SK-N-SH treated with all-trans-retinoic acid at 6 μM for 48 hours (cell line): ENCODE measurements at regions not wholly inside any gene's neighbourhood (a gene's known extent, or its start where the extent isn't known, plus 50 kb on each side); places are given as distances from the start of the nearest gene placed in this dataset.

Source experiments
- ATAC-seq: fragments of 200-7000 bp; cut with Tn5 transposase; 3 replicates; pipeline ENCODE4 v1.9.1; 2020; ENCODE audit warnings: mild to moderate bottlenecking, moderate library complexity
- ARNTL ChIP-seq: fragments of 450-650 bp; formaldehyde crosslinking; IDR thresholded peaks from 2 replicates; pipeline ENCODE4 v1.5.0; 2020; ENCODE audit warnings: low read depth, mild to moderate bottlenecking, moderate library complexity, borderline replicate concordance
- BACH2 ChIP-seq: fragments of 250-450 bp; sonication (Bioruptor Pico); IDR thresholded peaks from 2 replicates; pipeline ENCODE4 v1.9.0; 2021; ENCODE audit warnings: mild to moderate bottlenecking, borderline replicate concordance
- CSDC2 ChIP-seq: fragments of 250-450 bp; sonication (Bioruptor Pico); IDR thresholded peaks from 2 replicates; pipeline ENCODE4 v1.5.0; 2020; ENCODE audit warnings: mild to moderate bottlenecking, moderate library complexity
- ESRRG ChIP-seq: fragments of 250-450 bp; sonication (Bioruptor Pico); IDR thresholded peaks from 2 replicates; pipeline ENCODE4 v1.6.1; 2021; ENCODE audit warnings: mild to moderate bottlenecking
- ISL1 ChIP-seq: fragments of 250-450 bp; sonication (Bioruptor Pico); IDR thresholded peaks from 2 replicates; pipeline ENCODE4 v2.1.2; 2022; ENCODE audit warnings: mild to moderate bottlenecking, moderate library complexity
- OSR1 ChIP-seq: fragments of 250-450 bp; sonication (Bioruptor Pico); IDR thresholded peaks from 2 replicates; pipeline ENCODE4 v1.8.0; 2022; ENCODE audit warnings: moderate library complexity, mild to moderate bottlenecking, inconsistent platforms
- RARB ChIP-seq: fragments of 250-450 bp; sonication (Bioruptor Pico); IDR thresholded peaks from 2 replicates; pipeline ENCODE4 v1.8.0; 2021; ENCODE audit warnings: mild to moderate bottlenecking, moderate library complexity
- SNAI2 ChIP-seq: fragments of 250-450 bp; sonication (Bioruptor Pico); IDR thresholded peaks from 2 replicates; pipeline ENCODE4 v1.5.0; 2020; ENCODE audit warnings: mild to moderate bottlenecking, moderate library complexity
- TCF4 ChIP-seq: fragments of 250-450 bp; sonication (Bioruptor Pico); IDR thresholded peaks from 2 replicates; pipeline ENCODE4 v1.8.0; 2021; ENCODE audit warnings: mild to moderate bottlenecking, moderate library complexity, borderline replicate concordance
- TOX ChIP-seq: fragments of 250-450 bp; sonication (Bioruptor Pico); IDR thresholded peaks from 2 replicates; pipeline ENCODE4 v1.8.0; 2021; ENCODE audit warnings: mild to moderate bottlenecking, moderate library complexity, borderline replicate concordance
- ZC3H10 ChIP-seq: fragments of 250-450 bp; sonication (Bioruptor Pico); IDR thresholded peaks from 2 replicates; pipeline ENCODE4 v1.5.1; 2021; ENCODE audit warnings: mild to moderate bottlenecking, moderate library complexity
- ZFP30 ChIP-seq: fragments of 450-650 bp; formaldehyde crosslinking; IDR thresholded peaks from 2 replicates; pipeline ENCODE4 v1.5.0; 2022; ENCODE audit warnings: mild to moderate bottlenecking, moderate library complexity
- ZNF565 ChIP-seq: fragments of 450-650 bp; formaldehyde crosslinking; conservative IDR thresholded peaks from 2 replicates; pipeline ENCODE4 v1.5.0; 2020; ENCODE audit warnings: low read depth, mild to moderate bottlenecking, moderate library complexity
- ZNF70 ChIP-seq: fragments of 450-650 bp; formaldehyde crosslinking; IDR thresholded peaks from 2 replicates; pipeline ENCODE4 v1.5.0; 2020; ENCODE audit warnings: mild to moderate bottlenecking, moderate library complexity
- ZNF8 ChIP-seq: fragments of 450-650 bp; formaldehyde crosslinking; IDR thresholded peaks from 2 replicates; pipeline ENCODE4 v1.5.0; 2020; ENCODE audit warnings: mild to moderate bottlenecking, moderate library complexity
- TF ChIP-seq, protein P1 (sequence below): fragments of 250-450 bp; sonication (Bioruptor Pico); IDR thresholded peaks from 2 replicates; pipeline ENCODE4 v1.8.0; 2021; ENCODE audit warnings: low read depth, mild to moderate bottlenecking, moderate library complexity, borderline replicate concordance
- TF ChIP-seq, protein P2 (sequence below): fragments of 250-450 bp; sonication (Bioruptor Pico); IDR thresholded peaks from 2 replicates; pipeline ENCODE4 v1.5.0; 2020; ENCODE audit warnings: mild to moderate bottlenecking, moderate library complexity
- TF ChIP-seq, protein P3 (sequence below): fragments of 250-450 bp; sonication (Bioruptor Pico); IDR thresholded peaks from 2 replicates; pipeline ENCODE4 v1.5.1; 2020; ENCODE audit warnings: low read depth, mild to moderate bottlenecking, moderate library complexity
- TF ChIP-seq, protein P4 (sequence below): fragments of 250-450 bp; sonication (Bioruptor Pico); IDR thresholded peaks from 2 replicates; pipeline ENCODE4 v1.8.0; 2020; ENCODE audit warnings: mild to moderate bottlenecking, moderate library complexity, borderline replicate concordance
- TF ChIP-seq, protein P5 (sequence below): fragments of 250-450 bp; sonication (Bioruptor Pico); IDR thresholded peaks from 2 replicates; pipeline ENCODE4 v1.5.1; 2021; ENCODE audit warnings: mild to moderate bottlenecking, moderate library complexity

DNA sequence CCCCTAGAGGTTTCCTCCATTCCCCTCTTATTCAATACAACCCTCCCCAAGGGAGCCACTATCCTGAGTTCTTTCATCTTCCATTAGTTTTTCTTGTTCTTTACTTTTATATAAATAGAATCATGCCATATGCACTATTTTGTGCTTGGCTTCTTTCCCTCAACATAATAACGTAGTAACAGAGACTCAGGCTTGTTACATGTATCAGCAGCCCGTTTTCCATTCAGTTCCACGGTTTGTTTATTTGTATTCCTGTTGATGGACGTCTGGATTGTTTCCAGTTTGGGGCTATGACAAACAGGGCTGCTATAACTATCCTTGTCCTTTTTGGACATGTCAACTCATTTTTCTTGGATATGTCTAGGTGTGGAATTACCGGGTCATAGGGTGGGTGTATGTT is 264.4 kb upstream of the MKI67 start:
- ATAC-seq = no peak
- TF ChIP-seq ZNF70 = no peak
- TF ChIP-seq, all 23 proteins: peak for 0

DNA sequence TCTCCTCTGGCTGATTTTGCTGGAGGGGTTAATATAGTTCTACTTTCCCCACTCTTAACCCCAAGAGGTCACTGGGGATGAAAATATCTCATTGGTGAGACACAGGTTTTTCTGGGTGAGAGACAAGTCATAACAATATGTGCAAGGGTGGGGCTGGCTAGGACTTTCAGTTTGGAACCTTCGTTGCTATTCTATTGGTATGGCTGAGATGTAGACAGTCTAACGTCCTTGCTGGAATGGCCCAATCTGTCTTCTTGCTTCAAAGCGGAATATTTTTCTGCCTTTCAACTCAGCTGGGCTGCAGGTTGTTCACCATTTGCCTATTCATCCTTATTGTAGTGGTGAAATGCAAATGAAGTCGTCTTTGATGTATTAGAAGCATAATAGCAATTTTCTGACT is 267.3 kb upstream of the MKI67 start:
- ATAC-seq = no peak

DNA sequence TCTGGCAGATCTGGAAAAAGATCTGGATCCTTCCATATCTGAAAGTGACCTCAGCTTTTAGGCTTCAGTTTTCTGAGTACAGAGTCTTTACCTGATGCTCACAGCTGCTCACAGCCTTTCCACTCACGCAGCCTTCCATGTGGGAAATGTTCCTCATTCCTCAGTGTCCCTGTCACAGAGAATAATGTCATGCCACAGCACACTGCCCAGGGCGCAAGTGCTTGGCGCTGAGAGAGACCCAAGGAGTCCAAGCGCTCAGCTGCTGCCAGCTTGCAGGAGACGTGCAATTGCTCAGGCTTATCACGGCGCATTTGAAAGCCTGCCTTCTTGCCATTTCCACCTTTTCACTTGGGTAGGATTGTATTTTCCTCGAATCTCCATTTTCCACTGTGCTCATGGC is 271.9 kb upstream of the MKI67 start:
- ATAC-seq = no peak
- TF ChIP-seq, protein P1, sequence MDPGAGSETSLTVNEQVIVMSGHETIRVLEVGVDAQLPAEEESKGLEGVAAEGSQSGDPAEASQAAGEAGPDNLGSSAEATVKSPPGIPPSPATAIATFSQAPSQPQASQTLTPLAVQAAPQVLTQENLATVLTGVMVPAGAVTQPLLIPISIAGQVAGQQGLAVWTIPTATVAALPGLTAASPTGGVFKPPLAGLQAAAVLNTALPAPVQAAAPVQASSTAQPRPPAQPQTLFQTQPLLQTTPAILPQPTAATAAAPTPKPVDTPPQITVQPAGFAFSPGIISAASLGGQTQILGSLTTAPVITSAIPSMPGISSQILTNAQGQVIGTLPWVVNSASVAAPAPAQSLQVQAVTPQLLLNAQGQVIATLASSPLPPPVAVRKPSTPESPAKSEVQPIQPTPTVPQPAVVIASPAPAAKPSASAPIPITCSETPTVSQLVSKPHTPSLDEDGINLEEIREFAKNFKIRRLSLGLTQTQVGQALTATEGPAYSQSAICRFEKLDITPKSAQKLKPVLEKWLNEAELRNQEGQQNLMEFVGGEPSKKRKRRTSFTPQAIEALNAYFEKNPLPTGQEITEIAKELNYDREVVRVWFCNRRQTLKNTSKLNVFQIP = no peak
- TF ChIP-seq TCF4 (CRISPR knock-in tag) (no peak), CSDC2 (CRISPR knock-in tag) (no peak), ISL1 (CRISPR knock-in tag) (no peak), RARB (CRISPR knock-in tag) (no peak), ZNF565 (CRISPR knock-in tag) (no peak)
- TF ChIP-seq, protein P2, sequence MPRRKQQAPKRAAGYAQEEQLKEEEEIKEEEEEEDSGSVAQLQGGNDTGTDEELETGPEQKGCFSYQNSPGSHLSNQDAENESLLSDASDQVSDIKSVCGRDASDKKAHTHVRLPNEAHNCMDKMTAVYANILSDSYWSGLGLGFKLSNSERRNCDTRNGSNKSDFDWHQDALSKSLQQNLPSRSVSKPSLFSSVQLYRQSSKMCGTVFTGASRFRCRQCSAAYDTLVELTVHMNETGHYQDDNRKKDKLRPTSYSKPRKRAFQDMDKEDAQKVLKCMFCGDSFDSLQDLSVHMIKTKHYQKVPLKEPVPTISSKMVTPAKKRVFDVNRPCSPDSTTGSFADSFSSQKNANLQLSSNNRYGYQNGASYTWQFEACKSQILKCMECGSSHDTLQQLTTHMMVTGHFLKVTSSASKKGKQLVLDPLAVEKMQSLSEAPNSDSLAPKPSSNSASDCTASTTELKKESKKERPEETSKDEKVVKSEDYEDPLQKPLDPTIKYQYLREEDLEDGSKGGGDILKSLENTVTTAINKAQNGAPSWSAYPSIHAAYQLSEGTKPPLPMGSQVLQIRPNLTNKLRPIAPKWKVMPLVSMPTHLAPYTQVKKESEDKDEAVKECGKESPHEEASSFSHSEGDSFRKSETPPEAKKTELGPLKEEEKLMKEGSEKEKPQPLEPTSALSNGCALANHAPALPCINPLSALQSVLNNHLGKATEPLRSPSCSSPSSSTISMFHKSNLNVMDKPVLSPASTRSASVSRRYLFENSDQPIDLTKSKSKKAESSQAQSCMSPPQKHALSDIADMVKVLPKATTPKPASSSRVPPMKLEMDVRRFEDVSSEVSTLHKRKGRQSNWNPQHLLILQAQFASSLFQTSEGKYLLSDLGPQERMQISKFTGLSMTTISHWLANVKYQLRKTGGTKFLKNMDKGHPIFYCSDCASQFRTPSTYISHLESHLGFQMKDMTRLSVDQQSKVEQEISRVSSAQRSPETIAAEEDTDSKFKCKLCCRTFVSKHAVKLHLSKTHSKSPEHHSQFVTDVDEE (CRISPR knock-in tag) = no peak

More for the DNA sequence above, 267.3 kb upstream of the MKI67 start:
- TF ChIP-seq, protein P3, sequence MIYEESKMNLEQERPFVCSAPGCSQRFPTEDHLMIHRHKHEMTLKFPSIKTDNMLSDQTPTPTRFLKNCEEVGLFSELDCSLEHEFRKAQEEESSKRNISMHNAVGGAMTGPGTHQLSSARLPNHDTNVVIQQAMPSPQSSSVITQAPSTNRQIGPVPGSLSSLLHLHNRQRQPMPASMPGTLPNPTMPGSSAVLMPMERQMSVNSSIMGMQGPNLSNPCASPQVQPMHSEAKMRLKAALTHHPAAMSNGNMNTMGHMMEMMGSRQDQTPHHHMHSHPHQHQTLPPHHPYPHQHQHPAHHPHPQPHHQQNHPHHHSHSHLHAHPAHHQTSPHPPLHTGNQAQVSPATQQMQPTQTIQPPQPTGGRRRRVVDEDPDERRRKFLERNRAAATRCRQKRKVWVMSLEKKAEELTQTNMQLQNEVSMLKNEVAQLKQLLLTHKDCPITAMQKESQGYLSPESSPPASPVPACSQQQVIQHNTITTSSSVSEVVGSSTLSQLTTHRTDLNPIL (CRISPR knock-in tag) = no peak
- TF ChIP-seq SNAI2 (CRISPR knock-in tag) = no peak
- TF ChIP-seq ZFP30 (CRISPR knock-in tag) = no peak
- TF ChIP-seq, protein P4, sequence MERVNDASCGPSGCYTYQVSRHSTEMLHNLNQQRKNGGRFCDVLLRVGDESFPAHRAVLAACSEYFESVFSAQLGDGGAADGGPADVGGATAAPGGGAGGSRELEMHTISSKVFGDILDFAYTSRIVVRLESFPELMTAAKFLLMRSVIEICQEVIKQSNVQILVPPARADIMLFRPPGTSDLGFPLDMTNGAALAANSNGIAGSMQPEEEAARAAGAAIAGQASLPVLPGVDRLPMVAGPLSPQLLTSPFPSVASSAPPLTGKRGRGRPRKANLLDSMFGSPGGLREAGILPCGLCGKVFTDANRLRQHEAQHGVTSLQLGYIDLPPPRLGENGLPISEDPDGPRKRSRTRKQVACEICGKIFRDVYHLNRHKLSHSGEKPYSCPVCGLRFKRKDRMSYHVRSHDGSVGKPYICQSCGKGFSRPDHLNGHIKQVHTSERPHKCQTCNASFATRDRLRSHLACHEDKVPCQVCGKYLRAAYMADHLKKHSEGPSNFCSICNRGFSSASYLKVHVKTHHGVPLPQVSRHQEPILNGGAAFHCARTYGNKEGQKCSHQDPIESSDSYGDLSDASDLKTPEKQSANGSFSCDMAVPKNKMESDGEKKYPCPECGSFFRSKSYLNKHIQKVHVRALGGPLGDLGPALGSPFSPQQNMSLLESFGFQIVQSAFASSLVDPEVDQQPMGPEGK = no peak
- TF ChIP-seq, protein P5, sequence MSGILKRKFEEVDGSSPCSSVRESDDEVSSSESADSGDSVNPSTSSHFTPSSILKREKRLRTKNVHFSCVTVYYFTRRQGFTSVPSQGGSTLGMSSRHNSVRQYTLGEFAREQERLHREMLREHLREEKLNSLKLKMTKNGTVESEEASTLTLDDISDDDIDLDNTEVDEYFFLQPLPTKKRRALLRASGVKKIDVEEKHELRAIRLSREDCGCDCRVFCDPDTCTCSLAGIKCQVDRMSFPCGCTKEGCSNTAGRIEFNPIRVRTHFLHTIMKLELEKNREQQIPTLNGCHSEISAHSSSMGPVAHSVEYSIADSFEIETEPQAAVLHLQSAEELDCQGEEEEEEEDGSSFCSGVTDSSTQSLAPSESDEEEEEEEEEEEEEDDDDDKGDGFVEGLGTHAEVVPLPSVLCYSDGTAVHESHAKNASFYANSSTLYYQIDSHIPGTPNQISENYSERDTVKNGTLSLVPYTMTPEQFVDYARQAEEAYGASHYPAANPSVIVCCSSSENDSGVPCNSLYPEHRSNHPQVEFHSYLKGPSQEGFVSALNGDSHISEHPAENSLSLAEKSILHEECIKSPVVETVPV (CRISPR knock-in tag) = no peak
- no peak for TF ChIP-seq OSR1
- no peak for TF ChIP-seq ZNF8
- no peak for TF ChIP-seq ZC3H10 (CRISPR knock-in tag)
- no peak for TF ChIP-seq BACH2 (CRISPR knock-in tag)
- no peak for TF ChIP-seq ARNTL (CRISPR knock-in tag)
- no peak for TF ChIP-seq RARB (CRISPR knock-in tag)
- no peak for TF ChIP-seq TCF4 (CRISPR knock-in tag)
- TF ChIP-seq ZNF70 = no peak
- TF ChIP-seq CSDC2 (CRISPR knock-in tag) = no peak
- TF ChIP-seq ESRRG = no peak
- no peak for TF ChIP-seq TOX (CRISPR knock-in tag)
- TF ChIP-seq, protein P2 (CRISPR knock-in tag) = no peak
- no peak for TF ChIP-seq ISL1 (CRISPR knock-in tag)
